HEK293 (cell line): ENCODE measurements at regions not wholly inside any gene's neighbourhood (a gene's known extent, or its start where the extent isn't known, plus 50 kb on each side); places are given as distances from the start of the nearest gene placed in this dataset.

Experiments
- BCL11B ChIP-seq: fragments of 450-650 bp; formaldehyde crosslinking; IDR thresholded peaks from 2 replicates; pipeline ENCODE4 v1.5.1; 2016; ENCODE audit warnings: low read depth, missing biosample characterization, missing genetic modification characterization
- CTCF ChIP-seq: fragments of 450-650 bp; formaldehyde crosslinking; IDR thresholded peaks from 2 replicates; pipeline ENCODE4 v1.5.1; 2016; ENCODE audit warnings: missing biosample characterization, missing genetic modification characterization
- HOXC10 ChIP-seq: sonication (generic); formaldehyde crosslinking; IDR thresholded peaks from 2 replicates; pipeline ENCODE4 v1.8.1; 2023; ENCODE audit warnings: mild to moderate bottlenecking, missing genetic modification reagents
- KLF8 ChIP-seq: fragments of 450-650 bp; formaldehyde crosslinking; IDR thresholded peaks from 2 replicates; pipeline ENCODE4 v1.5.1; 2016; ENCODE audit warnings: missing biosample characterization, missing genetic modification characterization
- PRDM1 ChIP-seq: fragments of 450-650 bp; formaldehyde crosslinking; IDR thresholded peaks from 2 replicates; pipeline ENCODE4; 2016; ENCODE audit warnings: missing biosample characterization, missing genetic modification characterization
- SCRT2 ChIP-seq: fragments of 450-650 bp; formaldehyde crosslinking; IDR thresholded peaks from 2 replicates; pipeline ENCODE4 v1.5.1; 2016; ENCODE audit warnings: missing biosample characterization, missing genetic modification characterization
- SP2 ChIP-seq: fragments of 450-650 bp; formaldehyde crosslinking; IDR thresholded peaks from 2 replicates; pipeline ENCODE4 v1.5.1; 2016; ENCODE audit warnings: missing biosample characterization, missing genetic modification characterization
- SP7 ChIP-seq: fragments of 450-650 bp; formaldehyde crosslinking; IDR thresholded peaks from 2 replicates; pipeline ENCODE4 v1.5.1; 2016; ENCODE audit warnings: missing biosample characterization, missing genetic modification characterization
- TSHZ1 ChIP-seq: fragments of 450-650 bp; formaldehyde crosslinking; IDR thresholded peaks from 2 replicates; pipeline ENCODE4 v1.5.1; 2016; ENCODE audit warnings: missing biosample characterization, missing genetic modification characterization, borderline replicate concordance
- ZBTB17 ChIP-seq: fragments of 450-650 bp; formaldehyde crosslinking; IDR thresholded peaks from 2 replicates; pipeline ENCODE4 v1.5.1; 2016; ENCODE audit warnings: missing biosample characterization, missing genetic modification characterization
- ZEB2 ChIP-seq: fragments of 450-650 bp; formaldehyde crosslinking; IDR thresholded peaks from 2 replicates; pipeline ENCODE4 v1.5.1; 2016; ENCODE audit warnings: missing biosample characterization, missing genetic modification characterization
- ZFP37 ChIP-seq: fragments of 450-650 bp; formaldehyde crosslinking; IDR thresholded peaks from 2 replicates; pipeline ENCODE4 v1.5.1; 2016; ENCODE audit warnings: missing biosample characterization, missing genetic modification characterization
- ZNF133 ChIP-seq: fragments of 450-650 bp; formaldehyde crosslinking; IDR thresholded peaks from 2 replicates; pipeline ENCODE4 v1.5.1; 2016; ENCODE audit warnings: missing biosample characterization, missing genetic modification characterization
- ZNF138 ChIP-seq: fragments of 450-650 bp; formaldehyde crosslinking; IDR thresholded peaks from 2 replicates; pipeline ENCODE4 v1.5.1; 2016; ENCODE audit warnings: missing biosample characterization, missing genetic modification characterization, borderline replicate concordance
- ZNF184 ChIP-seq: fragments of 450-650 bp; IDR thresholded peaks from 2 replicates; pipeline ENCODE4 v1.5.1; 2018; ENCODE audit warnings: missing biosample characterization, mild to moderate bottlenecking, missing genetic modification characterization
- ZNF266 ChIP-seq: fragments of 450-650 bp; formaldehyde crosslinking; IDR thresholded peaks from 2 replicates; pipeline ENCODE4 v1.5.1; 2016; ENCODE audit warnings: missing biosample characterization, missing genetic modification characterization, low read depth
- ZNF311 ChIP-seq: fragments of 450-650 bp; formaldehyde crosslinking; IDR thresholded peaks from 2 replicates; pipeline ENCODE4 v1.5.1; 2017; ENCODE audit warnings: missing biosample characterization, missing genetic modification characterization, borderline replicate concordance
- ZNF335 ChIP-seq: fragments of 450-650 bp; formaldehyde crosslinking; conservative IDR thresholded peaks from 2 replicates; pipeline ENCODE4 v1.5.1; 2016; ENCODE audit warnings: missing biosample characterization, missing genetic modification characterization
- ZNF394 ChIP-seq: fragments of 450-650 bp; formaldehyde crosslinking; IDR thresholded peaks from 2 replicates; pipeline ENCODE4 v1.5.1; 2016; ENCODE audit warnings: missing biosample characterization, missing genetic modification characterization, mild to moderate bottlenecking, moderate library complexity, borderline replicate concordance
- ZNF501 ChIP-seq: fragments of 450-650 bp; formaldehyde crosslinking; IDR thresholded peaks from 2 replicates; pipeline ENCODE4 v1.5.1; 2016; ENCODE audit warnings: missing biosample characterization, missing genetic modification characterization
- ZNF549 ChIP-seq: fragments of 450-650 bp; IDR thresholded peaks from 2 replicates; pipeline ENCODE4 v1.5.1; 2018; ENCODE audit warnings: missing biosample characterization, missing genetic modification characterization, mild to moderate bottlenecking, inconsistent platforms, moderate library complexity
- ZNF623 ChIP-seq: fragments of 450-650 bp; formaldehyde crosslinking; IDR thresholded peaks from 2 replicates; pipeline ENCODE4 v1.5.1; 2016; ENCODE audit warnings: missing biosample characterization, missing genetic modification characterization
- ZNF660 ChIP-seq: fragments of 450-650 bp; IDR thresholded peaks from 2 replicates; pipeline ENCODE4 v1.5.1; 2018; ENCODE audit warnings: missing biosample characterization, mild to moderate bottlenecking, missing genetic modification characterization
- ZSCAN4 ChIP-seq: fragments of 450-650 bp; formaldehyde crosslinking; IDR thresholded peaks from 2 replicates; pipeline ENCODE4 v1.5.1; 2017; ENCODE audit warnings: missing biosample characterization, missing genetic modification characterization
- TF ChIP-seq, protein P1 (sequence below): fragments of 450-650 bp; formaldehyde crosslinking; conservative IDR thresholded peaks from 2 replicates; pipeline ENCODE4 v1.5.1; 2016; ENCODE audit warnings: low read depth, missing biosample characterization, missing genetic modification characterization
- TF ChIP-seq, protein P2 (sequence below): fragments of 450-650 bp; formaldehyde crosslinking; conservative IDR thresholded peaks from 2 replicates; pipeline ENCODE4 v1.5.1; 2016; ENCODE audit warnings: low read depth, missing biosample characterization, missing genetic modification characterization

DNA sequence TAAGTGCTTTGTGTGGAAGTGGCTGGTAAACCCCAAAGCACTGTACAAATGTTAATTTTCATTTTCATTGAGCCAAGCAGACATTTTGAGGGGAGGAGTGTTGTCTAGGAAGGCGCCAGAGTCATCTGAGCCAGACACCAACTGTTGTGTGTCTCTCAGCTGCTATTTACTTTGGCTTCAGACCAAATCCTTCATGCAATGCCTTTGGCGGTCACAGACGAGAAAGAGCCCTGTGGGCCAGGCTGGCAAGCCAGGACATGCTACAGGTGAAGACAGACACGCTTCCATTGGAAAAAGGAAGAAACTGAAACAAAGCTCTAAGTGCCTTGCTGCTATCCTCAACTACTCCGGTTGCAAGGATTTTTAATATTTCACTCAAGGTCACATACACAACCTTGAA, 115.4 kb upstream of the CDC42EP3 start (continued):
- TF ChIP-seq, protein P1, sequence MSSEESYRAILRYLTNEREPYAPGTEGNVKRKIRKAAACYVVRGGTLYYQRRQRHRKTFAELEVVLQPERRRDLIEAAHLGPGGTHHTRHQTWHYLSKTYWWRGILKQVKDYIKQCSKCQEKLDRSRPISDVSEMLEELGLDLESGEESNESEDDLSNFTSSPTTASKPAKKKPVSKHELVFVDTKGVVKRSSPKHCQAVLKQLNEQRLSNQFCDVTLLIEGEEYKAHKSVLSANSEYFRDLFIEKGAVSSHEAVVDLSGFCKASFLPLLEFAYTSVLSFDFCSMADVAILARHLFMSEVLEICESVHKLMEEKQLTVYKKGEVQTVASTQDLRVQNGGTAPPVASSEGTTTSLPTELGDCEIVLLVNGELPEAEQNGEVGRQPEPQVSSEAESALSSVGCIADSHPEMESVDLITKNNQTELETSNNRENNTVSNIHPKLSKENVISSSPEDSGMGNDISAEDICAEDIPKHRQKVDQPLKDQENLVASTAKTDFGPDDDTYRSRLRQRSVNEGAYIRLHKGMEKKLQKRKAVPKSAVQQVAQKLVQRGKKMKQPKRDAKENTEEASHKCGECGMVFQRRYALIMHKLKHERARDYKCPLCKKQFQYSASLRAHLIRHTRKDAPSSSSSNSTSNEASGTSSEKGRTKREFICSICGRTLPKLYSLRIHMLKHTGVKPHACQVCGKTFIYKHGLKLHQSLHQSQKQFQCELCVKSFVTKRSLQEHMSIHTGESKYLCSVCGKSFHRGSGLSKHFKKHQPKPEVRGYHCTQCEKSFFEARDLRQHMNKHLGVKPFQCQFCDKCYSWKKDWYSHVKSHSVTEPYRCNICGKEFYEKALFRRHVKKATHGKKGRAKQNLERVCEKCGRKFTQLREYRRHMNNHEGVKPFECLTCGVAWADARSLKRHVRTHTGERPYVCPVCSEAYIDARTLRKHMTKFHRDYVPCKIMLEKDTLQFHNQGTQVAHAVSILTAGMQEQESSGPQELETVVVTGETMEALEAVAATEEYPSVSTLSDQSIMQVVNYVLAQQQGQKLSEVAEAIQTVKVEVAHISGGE (tag by site-specific recombination) = no peak
- TF ChIP-seq ZNF660 (tag by site-specific recombination) (peak; percentile 67), ZNF138 (tag by site-specific recombination) (no peak), ZFP37 (tag by site-specific recombination) (no peak), HOXC10 (CRISPR knock-in tag) (no peak), SP7 (tag by site-specific recombination) (peak; percentile 57; the same call in 1 of the 2 replicates), ZNF623 (0 out of 2 replicates have a peak, but pooled peaks have one; percentile 4), ZNF184 (tag by site-specific recombination) (peak; percentile 89), ZSCAN4 (tag by site-specific recombination) (peak; percentile 7; the same call in 1 of the 2 replicates), ZEB2 (tag by site-specific recombination) (peak; percentile 31; the same call in 1 of the 2 replicates), ZNF549 (tag by site-specific recombination) (0 out of 2 replicates have a peak, but pooled peaks have one; percentile 20), ZNF335 (peak; percentile 35; the same call in 1 of the 2 replicates), TSHZ1 (tag by site-specific recombination) (no peak), CTCF (tag by site-specific recombination) (no peak), ZNF133 (no peak), ZNF266 (tag by site-specific recombination) (no peak), ZNF311 (no peak), ZBTB17 (peak; percentile 71), SP2 (tag by site-specific recombination) (no peak), ZNF394 (tag by site-specific recombination) (peak; percentile 42), KLF8 (tag by site-specific recombination) (peak; percentile 32; the same call in 1 of the 2 replicates), SCRT2 (tag by site-specific recombination) (peak; percentile 99), ZNF501 (tag by site-specific recombination) (no peak), BCL11B (tag by site-specific recombination) (no peak), PRDM1 (tag by site-specific recombination) (peak; percentile 63)
- TF ChIP-seq, protein P2, sequence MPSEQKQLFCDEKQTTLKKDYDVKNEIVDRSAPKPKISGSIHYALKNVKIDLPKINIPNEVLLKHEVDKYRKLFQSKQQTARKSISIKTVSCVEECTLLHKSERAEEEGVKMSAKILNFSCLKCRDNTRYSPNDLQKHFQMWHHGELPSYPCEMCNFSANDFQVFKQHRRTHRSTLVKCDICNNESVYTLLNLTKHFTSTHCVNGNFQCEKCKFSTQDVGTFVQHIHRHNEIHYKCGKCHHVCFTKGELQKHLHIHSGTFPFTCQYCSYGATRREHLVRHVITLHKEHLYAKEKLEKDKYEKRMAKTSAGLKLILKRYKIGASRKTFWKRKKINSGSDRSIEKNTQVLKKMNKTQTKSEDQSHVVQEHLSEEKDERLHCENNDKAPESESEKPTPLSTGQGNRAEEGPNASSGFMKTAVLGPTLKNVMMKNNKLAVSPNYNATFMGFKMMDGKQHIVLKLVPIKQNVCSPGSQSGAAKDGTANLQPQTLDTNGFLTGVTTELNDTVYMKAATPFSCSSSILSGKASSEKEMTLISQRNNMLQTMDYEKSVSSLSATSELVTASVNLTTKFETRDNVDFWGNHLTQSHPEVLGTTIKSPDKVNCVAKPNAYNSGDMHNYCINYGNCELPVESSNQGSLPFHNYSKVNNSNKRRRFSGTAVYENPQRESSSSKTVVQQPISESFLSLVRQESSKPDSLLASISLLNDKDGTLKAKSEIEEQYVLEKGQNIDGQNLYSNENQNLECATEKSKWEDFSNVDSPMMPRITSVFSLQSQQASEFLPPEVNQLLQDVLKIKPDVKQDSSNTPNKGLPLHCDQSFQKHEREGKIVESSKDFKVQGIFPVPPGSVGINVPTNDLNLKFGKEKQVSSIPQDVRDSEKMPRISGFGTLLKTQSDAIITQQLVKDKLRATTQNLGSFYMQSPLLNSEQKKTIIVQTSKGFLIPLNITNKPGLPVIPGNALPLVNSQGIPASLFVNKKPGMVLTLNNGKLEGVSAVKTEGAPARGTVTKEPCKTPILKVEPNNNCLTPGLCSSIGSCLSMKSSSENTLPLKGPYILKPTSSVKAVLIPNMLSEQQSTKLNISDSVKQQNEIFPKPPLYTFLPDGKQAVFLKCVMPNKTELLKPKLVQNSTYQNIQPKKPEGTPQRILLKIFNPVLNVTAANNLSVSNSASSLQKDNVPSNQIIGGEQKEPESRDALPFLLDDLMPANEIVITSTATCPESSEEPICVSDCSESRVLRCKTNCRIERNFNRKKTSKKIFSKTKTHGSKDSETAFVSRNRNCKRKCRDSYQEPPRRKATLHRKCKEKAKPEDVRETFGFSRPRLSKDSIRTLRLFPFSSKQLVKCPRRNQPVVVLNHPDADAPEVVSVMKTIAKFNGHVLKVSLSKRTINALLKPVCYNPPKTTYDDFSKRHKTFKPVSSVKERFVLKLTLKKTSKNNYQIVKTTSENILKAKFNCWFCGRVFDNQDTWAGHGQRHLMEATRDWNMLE (tag by site-specific recombination) = peak; percentile 34; the same call in 1 of the 2 replicates
